ENCODE measurements at regions not wholly inside any gene's neighbourhood (a gene's known extent, or its start where the extent isn't known, plus 50 kb on each side); places are given as distances from the start of the nearest gene placed in this dataset.

DNA sequence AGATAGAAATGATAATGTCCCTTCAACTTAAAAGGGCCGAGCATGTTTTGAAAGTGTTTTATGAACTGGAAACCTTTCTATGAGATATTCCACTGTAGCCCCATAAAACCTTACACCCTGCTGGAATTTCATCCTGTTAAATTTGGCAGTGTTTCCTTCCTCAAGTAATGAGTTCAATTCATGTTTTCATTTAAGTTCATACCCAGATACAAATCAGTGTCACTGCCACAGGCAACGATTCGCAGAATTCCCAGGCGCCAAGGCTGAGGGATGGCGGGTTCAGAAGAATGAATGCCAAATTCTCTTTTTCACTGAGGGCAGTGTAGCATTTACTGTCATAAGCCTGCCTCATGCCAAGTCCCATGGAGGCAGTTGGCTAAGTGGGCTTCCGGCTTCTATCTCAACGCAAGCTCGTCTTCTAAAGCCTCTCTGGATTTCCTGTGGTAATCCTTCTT, 511.8 kb upstream of the ID4 start:
- no peak for DNase-seq (ENCODE audit: low spot score)

DNA sequence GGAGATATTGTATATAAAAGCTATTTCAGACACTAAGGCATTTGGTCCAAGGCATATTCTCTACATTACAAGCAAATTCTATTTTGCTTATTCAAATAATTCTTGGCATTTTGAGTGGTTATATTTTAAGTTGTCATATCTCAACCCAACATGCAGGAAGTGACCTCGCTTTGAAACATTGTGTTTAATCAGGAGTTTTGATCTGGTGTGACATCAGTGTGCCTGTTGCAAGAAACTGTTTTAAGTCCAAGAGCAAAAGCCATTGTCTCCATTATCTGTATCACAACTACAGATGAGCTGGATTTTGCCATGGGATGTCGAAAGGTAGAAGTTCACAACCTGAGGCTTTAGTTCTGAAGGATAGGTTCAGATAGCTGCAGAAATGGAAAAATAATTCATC, 509.9 kb upstream of the ID4 start:
- DNase-seq (ENCODE audit: low spot score) = no peak

DNA sequence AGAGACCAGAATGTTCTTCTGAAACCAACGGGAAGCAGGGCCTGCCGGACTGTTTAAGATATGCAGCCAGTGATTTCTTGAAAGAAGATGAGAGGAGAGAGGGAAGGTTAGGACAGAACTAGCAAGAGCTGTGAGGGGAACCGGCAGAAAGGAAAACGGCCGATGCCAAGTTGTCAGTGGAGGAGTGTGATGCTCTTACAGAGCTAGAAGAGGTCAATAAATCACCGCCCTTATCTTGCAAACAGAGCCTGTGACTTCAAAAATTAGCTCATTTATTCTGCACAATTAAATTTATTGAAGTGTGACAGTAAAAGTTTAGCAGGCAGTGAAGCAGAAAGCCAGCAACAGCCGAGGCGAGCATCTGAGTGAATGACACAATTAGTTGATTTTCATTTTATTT, 509.5 kb upstream of the ID4 start:
- no peak for DNase-seq (ENCODE audit: low spot score)

DNA sequence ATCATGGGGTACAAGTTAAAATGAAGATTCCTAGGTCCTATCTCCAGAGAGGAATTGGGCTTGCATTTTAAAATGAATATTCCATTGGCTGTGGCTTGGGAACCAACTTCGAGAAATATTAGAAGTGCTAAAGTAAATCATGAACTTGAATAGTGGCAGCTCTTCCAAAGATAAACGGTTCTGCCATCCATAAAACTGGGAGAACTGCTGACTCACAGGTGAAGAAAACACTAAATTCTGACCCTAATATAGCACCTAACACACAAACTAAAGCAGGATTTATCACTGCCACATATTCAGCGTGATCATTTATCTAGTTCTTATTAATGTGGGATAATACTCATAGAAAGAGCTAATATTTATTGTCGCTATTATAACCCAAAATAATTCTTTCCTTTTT, 508.1 kb upstream of the ID4 start:
- DNase-seq (ENCODE audit: low spot score) = no peak

DNA sequence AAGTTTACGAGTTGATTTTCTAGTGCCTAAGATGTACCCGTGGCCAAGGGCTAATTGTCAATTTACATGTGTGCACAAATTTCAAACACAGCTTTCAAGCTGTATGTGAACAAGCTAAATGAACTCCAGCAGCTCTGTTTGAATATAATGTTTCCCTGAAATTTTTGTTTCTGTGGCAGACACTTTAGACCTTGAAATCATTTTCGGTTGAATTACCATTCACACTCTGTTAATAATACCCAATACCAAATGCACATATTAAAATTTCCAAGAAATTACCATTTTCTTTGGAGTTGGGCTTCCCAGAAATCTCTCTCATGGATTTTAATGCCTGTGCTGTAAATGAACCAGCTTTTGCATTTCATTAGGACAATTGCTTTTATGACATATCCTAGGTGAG, 506.1 kb upstream of the ID4 start:
- no peak for DNase-seq (ENCODE audit: low spot score)

DNA sequence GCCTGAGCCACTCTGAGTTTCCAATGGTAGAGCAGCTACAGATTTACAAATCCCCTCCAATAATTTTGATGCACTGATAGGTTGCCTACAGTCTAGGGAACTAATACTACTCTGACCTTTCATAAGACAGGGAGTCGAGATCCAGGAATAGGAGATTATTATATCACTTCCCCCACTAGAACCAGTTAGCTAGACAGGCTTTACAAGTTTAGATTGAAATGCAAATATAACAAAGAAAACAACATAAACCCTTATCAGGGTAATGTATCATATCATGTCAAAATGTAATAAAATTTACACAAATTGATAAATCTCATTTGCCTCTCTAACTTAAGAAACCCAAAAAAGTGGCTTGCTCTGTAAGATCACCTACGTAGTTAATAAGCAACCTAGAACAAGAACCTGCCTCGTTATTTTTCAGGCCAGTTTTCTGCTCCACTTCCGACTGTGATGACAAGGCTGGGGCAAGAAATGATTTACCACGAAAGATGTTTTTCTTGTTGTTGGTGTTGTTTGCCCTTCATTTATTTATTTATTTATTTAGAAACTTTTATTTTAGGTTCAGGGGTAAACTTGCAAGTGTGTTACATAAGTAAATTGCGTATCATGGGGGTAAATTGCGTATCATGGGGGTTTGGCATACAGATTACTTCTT, 504.2 kb upstream of the ID4 start:
- DNase-seq (ENCODE audit: low spot score) = no peak

DNA sequence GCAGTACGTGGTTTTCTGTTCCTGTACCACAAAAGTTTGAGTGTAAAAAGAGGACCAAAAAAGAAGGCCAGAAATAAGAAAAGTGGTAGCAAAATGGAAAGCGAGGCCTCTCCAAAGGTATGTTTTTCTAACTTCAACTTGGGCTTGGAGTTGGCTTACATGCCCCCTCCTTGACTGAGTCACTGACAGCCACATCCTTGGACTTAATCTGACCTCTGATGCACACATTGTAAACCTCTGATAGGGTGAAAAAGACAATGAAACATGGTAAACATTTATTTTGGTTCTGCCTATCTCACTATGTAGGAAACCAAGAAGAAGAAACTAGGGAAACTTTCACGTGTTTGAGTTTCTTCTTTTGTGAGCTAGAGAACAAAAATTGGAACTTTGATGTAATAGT, 503.2 kb upstream of the ID4 start:
- no peak for DNase-seq (ENCODE audit: low spot score)

DNA sequence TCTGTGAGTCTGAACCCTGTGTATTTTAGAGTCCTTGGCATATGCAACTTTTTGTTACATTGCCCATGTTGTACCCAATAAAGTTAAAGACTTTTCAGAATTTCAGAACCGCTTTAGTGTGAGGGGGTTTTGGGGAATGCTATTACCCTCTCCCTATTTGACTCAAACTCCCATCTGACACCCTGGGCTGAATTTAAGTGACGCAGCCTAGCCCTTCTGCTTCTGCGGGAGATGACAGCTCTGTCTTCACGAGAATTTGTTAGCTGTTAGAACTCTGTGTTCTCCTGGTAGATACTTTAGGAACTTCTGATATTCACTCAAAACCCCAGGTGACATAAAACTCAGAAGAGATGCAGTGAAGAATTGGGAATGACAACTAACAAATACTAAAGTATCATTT, 500.6 kb upstream of the ID4 start:
- no peak for DNase-seq (ENCODE audit: low spot score)

DNA sequence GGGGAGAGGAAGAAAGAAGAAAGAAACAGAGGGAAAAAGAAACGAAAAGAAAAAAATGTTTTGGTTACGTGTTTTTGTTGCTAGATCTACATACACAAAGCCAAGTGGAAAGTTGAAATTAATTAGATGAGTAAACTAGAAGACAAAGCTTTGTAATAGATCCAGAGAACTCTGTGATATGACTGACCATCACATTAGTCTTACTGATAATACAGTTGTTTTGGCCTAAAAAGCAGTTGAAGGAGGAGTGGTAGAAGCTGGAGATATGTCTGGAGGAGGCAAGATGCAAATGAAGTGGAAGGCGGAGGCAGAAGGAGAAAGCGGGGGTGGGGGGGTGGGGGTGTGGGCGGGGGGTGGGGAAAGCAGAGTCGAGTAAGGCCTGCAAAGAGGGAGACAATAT, 500.1 kb upstream of the ID4 start:
- no peak for DNase-seq (ENCODE audit: low spot score)

DNA sequence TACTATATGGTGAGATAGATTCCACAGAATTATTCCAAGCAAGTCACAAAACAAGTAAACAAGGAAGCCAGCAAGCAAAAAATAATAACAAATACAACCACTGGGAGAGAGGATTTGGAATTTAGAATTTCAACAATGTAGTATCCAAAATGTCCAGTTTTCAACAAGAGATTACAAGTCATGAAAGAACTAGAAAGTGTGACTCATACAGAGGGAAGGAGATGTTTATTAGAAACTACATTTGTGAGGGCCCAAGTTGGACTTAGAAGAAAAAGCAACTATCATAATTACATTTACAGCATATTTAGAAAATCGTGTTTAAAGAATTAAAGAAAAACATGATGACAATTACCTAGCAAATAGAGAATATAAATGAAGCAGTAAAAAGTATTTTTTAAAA, 494.6 kb upstream of the ID4 start:
- DNase-seq (ENCODE audit: low spot score) = no peak

DNA sequence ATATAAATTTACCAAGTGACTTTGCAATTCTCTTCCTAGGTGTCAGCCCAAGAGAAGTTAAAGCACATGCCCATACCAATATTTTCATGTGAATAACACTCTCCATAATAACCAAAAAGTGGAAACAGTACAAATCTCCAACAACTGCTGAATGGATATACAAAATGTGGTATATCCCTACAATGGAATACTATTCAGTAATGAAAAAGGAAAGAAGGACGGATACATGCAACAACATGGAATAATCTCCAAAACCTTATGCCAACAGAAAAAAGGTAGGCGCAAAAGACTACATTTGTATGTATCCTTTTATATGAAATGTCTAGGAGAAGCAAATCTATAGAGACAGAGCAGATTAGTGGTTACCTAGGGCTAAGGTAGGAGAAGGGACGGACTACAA, 487.7 kb upstream of the ID4 start:
- DNase-seq (ENCODE audit: low spot score) = no peak

DNA sequence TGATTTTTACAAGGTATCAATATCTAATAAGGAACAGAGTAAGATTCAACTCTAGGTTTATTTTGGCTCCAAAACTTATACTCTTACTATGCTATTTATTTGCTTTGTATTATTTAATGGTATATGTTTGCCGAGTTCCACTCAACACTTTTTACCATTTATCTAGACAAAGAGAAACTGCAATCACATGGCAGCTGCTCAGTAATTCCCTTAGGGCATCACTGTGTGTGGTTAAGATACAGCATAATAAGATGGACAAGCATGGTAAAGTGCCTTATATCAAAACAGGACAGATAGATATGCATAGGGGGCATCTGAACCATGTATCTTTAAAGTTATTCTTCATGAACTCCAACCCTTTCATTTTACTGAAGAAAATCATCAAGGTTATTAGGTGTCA, 483.0 kb upstream of the ID4 start:
- no peak for DNase-seq (ENCODE audit: low spot score)

DNA sequence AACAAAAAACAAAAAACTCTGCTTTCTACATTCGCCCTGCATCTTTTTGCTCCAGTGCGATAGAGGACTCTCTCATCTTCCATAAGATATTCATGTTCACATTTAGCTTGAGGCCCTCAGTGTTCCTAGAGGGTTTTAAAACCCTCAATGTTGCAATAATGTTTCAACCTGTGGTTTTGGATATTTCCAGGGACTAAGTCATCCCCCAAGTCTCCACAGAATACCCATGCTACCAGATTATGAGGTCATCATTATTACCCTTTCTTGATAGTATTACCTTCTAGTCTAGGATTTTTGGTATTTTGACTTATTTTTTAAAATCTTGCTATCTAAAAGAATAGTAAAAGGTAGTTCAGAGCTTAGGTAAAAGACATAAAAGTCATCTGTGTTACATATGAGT, 480.5 kb upstream of the ID4 start:
- DNase-seq (ENCODE audit: low spot score) = no peak

DNA sequence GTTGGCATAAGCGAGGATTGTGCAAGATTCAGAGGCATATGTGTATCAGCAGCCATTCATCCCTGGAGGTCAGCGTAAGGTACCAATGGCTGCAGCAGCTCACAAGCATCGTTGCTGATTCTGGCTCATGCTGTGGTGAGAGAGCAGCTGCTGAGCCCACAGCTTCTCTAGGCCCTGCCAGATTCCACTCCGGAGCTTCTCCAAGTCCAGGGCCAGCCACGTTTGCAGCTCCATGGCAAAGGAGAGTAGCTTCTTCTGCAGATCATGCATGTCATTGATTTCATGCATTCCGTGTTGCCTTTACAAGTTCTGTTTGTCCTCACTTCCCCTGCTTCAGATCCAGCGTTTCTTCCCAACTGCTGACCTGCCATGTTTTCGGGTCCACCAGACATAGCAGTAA, 474.8 kb upstream of the ID4 start:
- no peak for DNase-seq (ENCODE audit: low spot score)

DNA sequence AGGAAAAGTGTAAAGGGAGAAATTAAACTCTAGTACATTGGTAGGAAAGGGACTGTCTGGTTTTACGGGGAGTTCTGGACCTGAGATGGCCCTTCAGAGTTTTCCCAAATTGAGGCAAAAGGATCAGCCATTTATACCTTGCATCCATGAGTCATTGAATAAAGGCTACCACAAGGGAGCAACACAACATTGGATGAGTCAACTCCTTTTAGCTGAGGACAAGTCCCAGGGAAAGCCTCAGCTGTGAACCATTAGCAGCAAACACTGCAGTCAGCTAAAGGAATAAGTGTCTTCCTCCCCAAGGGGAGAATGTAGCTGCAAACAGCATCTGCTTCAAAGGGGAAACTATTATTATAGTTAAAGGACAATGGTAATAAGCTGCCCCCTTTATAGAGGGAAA, 468.7 kb upstream of the ID4 start:
- DNase-seq (ENCODE audit: low spot score) = peak; percentile 5

DNA sequence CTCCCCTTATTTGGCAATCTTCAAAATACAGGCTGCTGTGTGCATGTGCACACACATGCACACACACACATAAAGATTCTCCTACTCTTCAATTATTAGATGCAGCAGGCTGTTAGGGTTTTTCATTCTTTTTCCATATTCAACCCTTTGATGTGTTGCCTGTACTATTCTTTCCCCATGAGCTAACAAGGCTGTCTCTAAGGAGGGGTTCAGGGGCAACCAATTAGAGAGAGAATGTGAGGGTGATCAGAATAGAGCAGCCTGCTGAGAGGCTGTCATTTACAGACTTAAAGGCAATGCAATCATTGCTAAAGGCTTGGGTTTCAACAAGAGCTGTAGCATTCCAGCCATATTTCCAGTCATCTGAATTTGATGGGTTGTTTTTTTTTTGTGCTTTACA, 467.4 kb upstream of the ID4 start:
- no peak for DNase-seq (ENCODE audit: low spot score)

DNA sequence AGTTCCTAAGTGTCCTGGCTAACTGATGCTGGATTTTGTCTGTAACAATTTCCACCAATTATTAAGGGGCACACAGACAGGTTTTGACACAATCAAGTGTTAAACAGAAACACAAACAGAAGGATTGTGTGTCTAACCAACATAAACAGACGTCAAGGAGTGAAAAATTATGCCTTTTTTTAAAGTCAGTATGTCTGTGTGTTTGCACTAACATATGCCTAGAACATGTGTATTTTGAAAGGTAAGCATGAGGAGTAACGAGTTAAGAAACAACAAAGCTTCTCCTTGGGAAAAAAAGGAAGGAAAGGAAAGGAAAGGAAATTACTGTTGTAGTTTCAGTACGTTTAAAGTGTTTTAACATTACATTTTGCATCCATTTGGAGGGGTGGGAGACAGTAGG, 466.3 kb upstream of the ID4 start:
- no peak for DNase-seq (ENCODE audit: low spot score)

DNA sequence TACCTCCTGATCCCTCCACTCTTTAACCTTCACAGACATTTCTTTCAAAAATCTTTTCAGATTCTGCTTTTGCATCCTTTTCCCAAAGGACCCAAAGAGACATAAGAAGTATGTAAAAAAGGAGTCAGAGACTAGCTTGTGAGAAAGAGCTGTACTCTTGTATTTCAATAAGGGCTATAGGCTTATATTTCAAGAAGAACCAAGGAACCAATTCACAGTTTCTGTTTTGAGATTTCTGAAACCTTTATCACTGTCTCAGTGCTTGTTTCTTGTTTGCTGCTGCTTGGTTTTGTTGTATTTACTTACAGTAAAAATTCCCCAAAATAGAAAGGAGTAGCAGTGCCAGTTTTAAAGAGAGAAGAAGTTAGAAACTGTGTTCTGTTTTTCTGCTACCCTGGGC, 461.6 kb upstream of the ID4 start:
- DNase-seq (ENCODE audit: low spot score) = no peak

DNA sequence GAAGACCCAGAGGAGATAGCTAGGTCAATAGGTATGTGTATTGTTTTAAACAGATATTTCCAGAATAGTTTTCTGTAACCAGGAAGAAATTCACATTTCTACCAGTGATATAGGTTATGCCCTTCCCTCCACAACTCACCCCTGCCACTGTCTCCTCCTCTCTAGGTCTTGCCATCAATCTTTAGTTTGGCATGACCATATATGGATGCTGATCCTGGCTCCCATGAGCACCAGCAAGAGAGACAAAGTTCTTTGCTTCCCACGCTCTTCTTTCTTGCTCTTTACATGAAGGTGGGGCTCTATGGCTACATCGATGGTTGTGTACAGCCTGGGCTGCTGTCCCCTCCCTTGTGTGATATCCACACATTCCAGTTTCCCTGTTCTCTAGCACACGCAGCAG, 459.4 kb upstream of the ID4 start:
- no peak for DNase-seq (ENCODE audit: low spot score)

DNA sequence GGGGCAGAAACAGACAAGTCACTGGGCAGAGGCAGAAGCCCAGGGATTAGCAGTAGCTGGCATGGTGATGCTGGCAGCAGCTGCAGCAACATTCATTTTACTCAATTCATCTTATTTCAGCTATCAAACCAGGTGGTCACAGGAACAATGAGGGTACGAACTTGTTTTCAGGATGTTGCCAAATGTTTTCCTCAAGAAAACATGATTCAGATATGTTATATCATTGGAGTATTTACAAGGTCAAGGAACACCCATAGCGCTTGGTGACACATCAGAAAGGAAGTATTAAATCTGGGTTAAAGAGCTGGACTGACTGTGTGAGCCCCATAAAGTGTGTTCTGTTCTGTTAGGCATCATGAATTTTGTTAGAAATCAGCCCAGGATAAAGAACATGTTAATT, 456.9 kb upstream of the ID4 start:
- DNase-seq (ENCODE audit: low spot score) = no peak

DNA sequence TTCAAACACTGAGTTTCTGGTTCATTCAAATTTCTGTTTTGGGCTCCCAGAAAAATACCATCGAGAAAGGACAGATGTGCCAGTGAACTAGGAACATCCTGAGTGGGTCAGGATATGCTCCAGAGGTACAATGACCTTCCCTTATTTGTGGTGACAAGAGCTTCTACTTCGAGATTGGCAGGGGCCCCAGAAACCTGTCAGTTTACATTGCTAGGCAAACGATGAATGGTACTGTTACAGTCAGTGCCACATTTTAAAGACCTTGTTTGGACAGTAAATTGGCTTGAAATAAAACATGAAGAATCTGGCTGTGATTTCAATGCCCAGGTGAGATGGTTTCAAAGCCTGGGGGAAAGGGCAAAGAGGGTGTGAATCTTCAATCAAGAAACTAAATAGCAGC, 454.5 kb upstream of the ID4 start:
- DNase-seq (ENCODE audit: low spot score) = no peak

DNA sequence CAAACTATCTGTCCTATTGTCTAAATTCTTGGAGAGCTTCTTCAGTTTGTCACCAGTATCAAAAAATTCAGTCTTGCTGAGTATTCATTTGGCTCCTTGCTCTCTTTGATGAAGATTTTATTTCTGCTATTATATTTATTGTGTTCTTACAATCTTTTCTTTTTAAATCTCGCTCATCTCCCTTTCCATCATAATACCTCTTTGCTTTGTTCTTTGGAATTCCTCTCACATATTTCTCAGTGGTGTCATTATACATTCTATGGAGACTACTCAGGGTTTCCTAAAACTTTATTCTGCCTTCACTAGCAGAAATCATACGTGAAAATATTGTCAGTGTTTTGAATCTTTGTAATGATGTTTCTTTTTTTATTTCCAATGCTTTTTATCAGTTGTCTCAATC, 445.2 kb upstream of the ID4 start:
- no peak for DNase-seq (ENCODE audit: low spot score)

DNA sequence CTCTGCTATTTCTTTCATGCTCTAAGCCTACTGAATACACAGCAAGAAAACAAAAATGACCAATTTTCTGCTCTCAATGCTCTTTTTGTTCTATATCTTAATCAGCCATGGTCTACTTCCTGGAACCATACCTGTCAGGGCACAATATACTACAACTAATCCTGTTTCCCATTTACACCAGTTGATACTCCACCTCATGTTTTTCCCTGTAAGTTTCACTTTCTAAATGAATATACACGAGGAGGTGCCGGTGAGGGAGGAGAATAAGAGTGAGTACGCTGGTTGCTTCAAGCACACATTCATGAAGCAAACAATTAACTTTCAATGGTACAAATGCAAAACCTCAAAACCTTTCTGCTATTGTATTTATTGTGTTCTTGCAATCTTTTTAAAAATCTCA, 443.1 kb upstream of the ID4 start:
- DNase-seq (ENCODE audit: low spot score) = no peak

DNA sequence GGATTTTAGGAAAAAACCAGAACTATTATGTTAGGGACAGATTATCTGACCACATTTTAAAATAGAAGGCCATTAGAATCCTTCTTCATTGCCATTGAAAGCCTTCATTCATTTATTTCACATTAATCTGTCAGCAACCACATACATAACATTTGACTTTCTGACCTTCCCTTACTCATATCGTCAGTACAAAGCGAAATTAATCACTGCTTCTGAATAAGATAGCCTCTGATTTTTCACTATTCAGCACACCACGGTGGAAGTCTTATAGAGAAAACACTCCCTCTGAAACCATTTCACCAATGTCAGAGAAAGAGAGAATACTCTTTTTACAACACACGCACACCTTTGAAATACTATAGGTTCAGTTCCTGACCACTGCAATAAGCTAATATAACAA, 442.5 kb upstream of the ID4 start:
- DNase-seq (ENCODE audit: low spot score) = no peak

DNA sequence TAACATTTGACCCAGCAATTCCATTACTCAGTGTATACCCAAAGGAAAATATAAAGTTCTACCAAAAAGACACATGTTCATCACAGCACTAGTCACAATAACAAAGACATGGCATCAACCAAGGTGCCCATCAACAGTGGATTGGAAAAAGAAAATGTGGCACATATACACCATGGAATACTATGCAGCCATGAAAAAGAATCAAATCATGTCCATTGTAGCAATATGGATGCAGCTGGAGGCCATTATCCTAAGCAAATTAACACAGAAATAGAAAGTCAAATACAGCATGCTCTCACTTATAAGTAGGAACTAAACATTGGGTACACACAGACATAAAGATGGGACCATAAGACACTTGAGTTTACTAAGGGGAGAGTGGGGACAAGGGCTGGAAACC, 441.9 kb upstream of the ID4 start:
- DNase-seq (ENCODE audit: low spot score) = no peak
